ENCODE measurements at regions not wholly inside any gene's neighbourhood (a gene's known extent, or its start where the extent isn't known, plus 50 kb on each side); places are given as distances from the start of the nearest gene placed in this dataset.
"Not testable (repeated sequence)": the region's sequence is repeated elsewhere in the genome, so short reads cannot be mapped to it uniquely, and the experiment has no call there.

- H3K4me3 ChIP-seq (ENCODE audit: low read depth, low read length), result no peak overlapping the region
- no peak for DNase-seq (ENCODE audit: low read depth)
- no peak for TF ChIP-seq POLR2A (IDR thresholded peaks at IDR 0.05; ENCODE audit: extremely low read depth, insufficient read length)
- TF ChIP-seq MAX (IDR thresholded peaks at IDR 0.05; ENCODE audit: low read depth, low read length), result no peak
- TF ChIP-seq MYC (IDR thresholded peaks at IDR 0.05; ENCODE audit: low read depth, low read length), result no peak
- TF ChIP-seq CTCF (IDR thresholded peaks at IDR 0.05; ENCODE audit: low read depth, low read length), result no peak
Measured at GRCh38 chrX:78822157-78822690, 74.7 kb downstream of the LPAR4 start.

GRCh38 chrX:78831523-78831922 is 84.0 kb downstream of the LPAR4 start:
- TF ChIP-seq POLR2A (IDR thresholded peaks at IDR 0.05; ENCODE audit: extremely low read depth, insufficient read length) (no peak), MAX (IDR thresholded peaks at IDR 0.05; ENCODE audit: low read depth, low read length) (no peak), CTCF (IDR thresholded peaks at IDR 0.05; ENCODE audit: low read depth, low read length) (no peak), MYC (IDR thresholded peaks at IDR 0.05; ENCODE audit: low read depth, low read length) (no peak)
- no peak overlapping the region for H3K4me3 ChIP-seq (ENCODE audit: low read depth, low read length)
- no peak for DNase-seq (ENCODE audit: low read depth)

GRCh38 chrX:78838709-78839108 is 91.2 kb downstream of the LPAR4 start:
- DNase-seq (ENCODE audit: low read depth), result no peak
- TF ChIP-seq CTCF (IDR thresholded peaks at IDR 0.05; ENCODE audit: low read depth, low read length), result no peak
- no peak for TF ChIP-seq POLR2A (IDR thresholded peaks at IDR 0.05; ENCODE audit: extremely low read depth, insufficient read length)
- no peak for TF ChIP-seq MYC (IDR thresholded peaks at IDR 0.05; ENCODE audit: low read depth, low read length)
- no peak for TF ChIP-seq MAX (IDR thresholded peaks at IDR 0.05; ENCODE audit: low read depth, low read length)
- H3K4me3 ChIP-seq (ENCODE audit: low read depth, low read length), result no peak overlapping the region

- no peak overlapping the region for H3K4me3 ChIP-seq (ENCODE audit: low read depth, low read length)
- TF ChIP-seq MYC (IDR thresholded peaks at IDR 0.05; ENCODE audit: low read depth, low read length) (no peak), MAX (IDR thresholded peaks at IDR 0.05; ENCODE audit: low read depth, low read length) (no peak), POLR2A (IDR thresholded peaks at IDR 0.05; ENCODE audit: extremely low read depth, insufficient read length) (no peak), CTCF (IDR thresholded peaks at IDR 0.05; ENCODE audit: low read depth, low read length) (no peak)
- no peak for DNase-seq (ENCODE audit: low read depth)
Measured at GRCh38 chrX:78839711-78840110, 92.2 kb downstream of the LPAR4 start.

- not testable (repeated sequence) for H3K4me3 ChIP-seq (ENCODE audit: low read depth, low read length); DNase-seq (ENCODE audit: low read depth)
Measured at GRCh38 chrX:78844218-78844617, 96.7 kb downstream of the LPAR4 start.

- not testable (repeated sequence) for H3K4me3 ChIP-seq (ENCODE audit: low read depth, low read length); DNase-seq (ENCODE audit: low read depth)
Measured at GRCh38 chrX:78881248-78881647, 63.9 kb upstream of the P2RY10 start.

GRCh38 chrX:78886550-78886949 is 58.6 kb upstream of the P2RY10 start:
- DNase-seq (ENCODE audit: low read depth), result peak; percentile 30
- TF ChIP-seq MYC (IDR thresholded peaks at IDR 0.05; ENCODE audit: low read depth, low read length) (no peak), MAX (IDR thresholded peaks at IDR 0.05; ENCODE audit: low read depth, low read length) (no peak), CTCF (IDR thresholded peaks at IDR 0.05; ENCODE audit: low read depth, low read length) (no peak), POLR2A (IDR thresholded peaks at IDR 0.05; ENCODE audit: extremely low read depth, insufficient read length) (no peak)
- no peak overlapping the region for H3K4me3 ChIP-seq (ENCODE audit: low read depth, low read length)

All from NB4 (cell line).